Neural progenitor cell (in vitro differentiated cells): ENCODE measurements at regions not wholly inside any gene's neighbourhood (a gene's known extent, or its start where the extent isn't known, plus 50 kb on each side); places are given as distances from the start of the nearest gene placed in this dataset.
A peak's percentile ranks its signal among the peaks of the same experiment; 100 is the strongest.

Experiments
- DNase-seq: peaks from one replicate; pipeline ENCODE4 v3.0.0-alpha.2; 2016; ENCODE audit warnings: low spot score
- H2AFZ ChIP-seq: fragments of 200-600 bp; sonication (generic); replicated peaks from 2 replicates; pipeline ENCODE4 v1.6.1; 2016; ENCODE audit warnings: antibody characterized with exemption
- H3F3A ChIP-seq: fragments of 200-600 bp; sonication (generic); 2 replicates; pipeline ENCODE4 v1.6.1; 2016; ENCODE audit warnings: antibody characterized with exemption, low read depth
- H3K27ac ChIP-seq: fragments of 200-600 bp; sonication (generic); 2 replicates; pipeline ENCODE4 v1.5.1; 2016; ENCODE audit warnings: mild to moderate bottlenecking
- H3K27me3 ChIP-seq: fragments of 200-600 bp; sonication (generic); 2 replicates; pipeline ENCODE4 v1.6.1; 2016; ENCODE audit warnings: mild to moderate bottlenecking, moderate library complexity
- H3K36me3 ChIP-seq: fragments of 200-600 bp; sonication (generic); 2 replicates; pipeline ENCODE4 v1.5.1; 2016
- H3K4me1 ChIP-seq: fragments of 200-600 bp; sonication (generic); 2 replicates; pipeline ENCODE4 v1.6.1; 2016; ENCODE audit warnings: mixed run types
- H3K4me2 ChIP-seq: fragments of 200-600 bp; sonication (generic); 2 replicates; pipeline ENCODE4 v1.6.1; 2016
- H3K4me3 ChIP-seq: fragments of 200-600 bp; sonication (generic); 2 replicates; pipeline ENCODE4 v1.5.1; 2016
- H3K79me2 ChIP-seq: fragments of 200-600 bp; sonication (generic); 2 replicates; pipeline ENCODE4 v1.6.1; 2016; ENCODE audit warnings: low read depth
- H3K9ac ChIP-seq: fragments of 200-600 bp; sonication (generic); 2 replicates; pipeline ENCODE4 v1.6.1; 2016
- H3K9me3 ChIP-seq: fragments of 200-600 bp; sonication (generic); 2 replicates; pipeline ENCODE4 v1.5.1; 2016; ENCODE audit warnings: low read depth
- H4K20me1 ChIP-seq: fragments of 200-600 bp; sonication (generic); 2 replicates; pipeline ENCODE4 v1.6.1; 2016; ENCODE audit warnings: low read depth
- H3K27ac Mint-ChIP-seq: 3 replicates; pipeline ENCODE4 v1.8.0; 2021; ENCODE audit warnings: mixed read lengths
- H3K27me3 Mint-ChIP-seq: 2 replicates; pipeline ENCODE4 v1.8.0; 2022; ENCODE audit warnings: low read depth, mild to moderate bottlenecking, inconsistent platforms, moderate library complexity, mixed read lengths; ENCODE audit not compliant: insufficient read depth
- H3K36me3 Mint-ChIP-seq: 3 replicates; pipeline ENCODE4 v1.8.0; 2021; ENCODE audit warnings: mixed read lengths
- H3K4me1 Mint-ChIP-seq: 3 replicates; pipeline ENCODE4 v1.8.0; 2021; ENCODE audit warnings: mixed read lengths
- H3K4me3 Mint-ChIP-seq: 3 replicates; pipeline ENCODE4 v1.8.0; 2021; ENCODE audit warnings: mild to moderate bottlenecking, moderate library complexity, mixed read lengths
- H3K9me3 Mint-ChIP-seq: 3 replicates; pipeline ENCODE4 v1.8.0; 2020; ENCODE audit warnings: mixed read lengths
- CTCF ChIP-seq: fragments of 200-600 bp; sonication (generic); IDR thresholded peaks from 2 replicates; pipeline ENCODE4 v1.5.1; 2017; ENCODE audit warnings: antibody characterized with exemption, mild to moderate bottlenecking
- EZH2 ChIP-seq: fragments of 200-600 bp; sonication (generic); IDR thresholded peaks from 2 replicates; pipeline ENCODE4 v1.6.1; 2017; ENCODE audit warnings: antibody characterized with exemption, mild to moderate bottlenecking, moderate library complexity
- EZH2phosphoT487 ChIP-seq: fragments of 200-600 bp; sonication (generic); IDR thresholded peaks from 2 replicates; pipeline ENCODE4 v1.6.1; 2017; ENCODE audit warnings: antibody characterized with exemption

DNA sequence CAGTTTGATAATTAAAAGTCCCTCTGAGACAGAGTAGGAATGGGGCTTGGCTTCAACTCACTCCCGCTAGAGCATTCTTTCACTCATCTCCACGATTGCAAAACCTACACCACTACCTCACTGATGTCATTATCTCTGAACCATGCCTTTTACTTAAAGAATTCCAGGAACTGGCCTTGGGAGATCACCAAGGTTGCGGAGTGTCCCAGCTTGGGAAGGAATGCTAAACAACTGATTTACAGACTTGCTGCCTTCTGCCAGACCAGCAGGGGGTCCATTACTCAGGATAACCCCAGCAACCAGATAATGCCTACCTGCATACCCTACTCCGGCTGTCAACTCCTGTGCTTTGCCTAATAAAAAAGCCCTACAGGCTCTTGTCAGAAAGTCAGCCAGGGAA is 102.2 kb upstream of the RALGAPA2 start:
- DNase-seq: peak; percentile 44
- Histone ChIP-seq H3K27ac (no peak overlapping the region), H3K9ac (no peak overlapping the region), H3K36me3 (no peaks in the 10 kb centered on the region), H3F3A (peaks cover 3% of the 10 kb centered on the region), H3K4me2 (peak overlapping the region; percentile 21), H3K79me2 (no peaks in the 10 kb centered on the region), H3K9me3 (no peaks in the 10 kb centered on the region), H3K4me3 (no peak overlapping the region), H3K4me1 (peaks cover 8% of the 10 kb centered on the region), H4K20me1 (no peaks in the 10 kb centered on the region), H3K27me3 (no peaks in the 10 kb centered on the region), H2AFZ (no peak overlapping the region)
- no peaks in the 10 kb centered on the region for H3K9me3 Mint-ChIP-seq
- peak overlapping the region; percentile 42 for H3K27ac Mint-ChIP-seq
- peak overlapping the region; percentile 2 for H3K4me3 Mint-ChIP-seq
- peaks cover 2% of the 10 kb centered on the region for H3K27me3 Mint-ChIP-seq
- H3K36me3 Mint-ChIP-seq: no peaks in the 10 kb centered on the region
- TF ChIP-seq EZH2 (no peak), EZH2phosphoT487 (no peak), CTCF (no peak)
- peaks cover 11% of the 10 kb centered on the region for H3K4me1 Mint-ChIP-seq

GRCh38 chr20:20812136-20812535 is 99.7 kb upstream of the RALGAPA2 start:
- Histone ChIP-seq H3K36me3 (no peaks in the 10 kb centered on the region), H3K4me2 (no peak overlapping the region), H3K4me3 (no peak overlapping the region), H3K4me1 (peaks cover 8% of the 10 kb centered on the region), H4K20me1 (no peaks in the 10 kb centered on the region), H3K79me2 (no peaks in the 10 kb centered on the region), H3F3A (no peaks in the 10 kb centered on the region), H3K9ac (no peak overlapping the region), H2AFZ (no peak overlapping the region), H3K9me3 (no peaks in the 10 kb centered on the region), H3K27ac (no peak overlapping the region), H3K27me3 (no peaks in the 10 kb centered on the region)
- no peaks in the 10 kb centered on the region for H3K36me3 Mint-ChIP-seq
- TF ChIP-seq EZH2phosphoT487 (no peak), EZH2 (no peak), CTCF (no peak)
- DNase-seq: no peak
- no peak overlapping the region for H3K27ac Mint-ChIP-seq
- no peaks in the 10 kb centered on the region for H3K9me3 Mint-ChIP-seq
- no peak overlapping the region for H3K4me3 Mint-ChIP-seq
- H3K27me3 Mint-ChIP-seq: peaks cover 2% of the 10 kb centered on the region
- H3K4me1 Mint-ChIP-seq: peaks cover 13% of the 10 kb centered on the region

DNA sequence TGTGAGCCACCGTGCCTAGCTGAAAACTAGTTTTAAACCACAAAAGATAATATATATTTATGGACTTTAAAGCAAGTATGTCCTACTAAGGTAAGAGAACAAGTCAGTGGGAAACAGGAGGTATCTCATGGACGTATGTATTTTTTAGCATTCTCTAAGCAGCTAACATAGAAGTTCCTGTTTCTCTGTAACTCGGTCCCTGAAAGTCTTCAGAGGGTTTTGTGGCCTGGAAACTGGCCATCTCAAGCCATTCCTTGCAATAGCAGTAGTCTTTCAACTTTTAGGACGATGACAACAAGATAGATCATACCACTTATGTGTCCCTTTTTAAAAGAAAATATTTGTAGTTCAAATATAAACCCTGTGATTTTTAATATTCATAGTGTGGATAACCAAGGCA is 95.6 kb upstream of the RALGAPA2 start:
- no peaks in the 10 kb centered on the region for H3K79me2 ChIP-seq
- no peak for TF ChIP-seq CTCF
- TF ChIP-seq EZH2: no peak
- no peak for TF ChIP-seq EZH2phosphoT487
- H3K4me1 ChIP-seq: no peaks in the 10 kb centered on the region
- Mint-ChIP-seq H3K27me3 (peaks cover 2% of the 10 kb centered on the region), H3K36me3 (no peaks in the 10 kb centered on the region), H3K4me1 (peaks cover 12% of the 10 kb centered on the region), H3K27ac (no peak overlapping the region), H3K9me3 (no peaks in the 10 kb centered on the region), H3K4me3 (no peak overlapping the region)
- no peaks in the 10 kb centered on the region for H3K9me3 ChIP-seq
- H3K4me3 ChIP-seq: no peak overlapping the region
- no peak overlapping the region for H3K27ac ChIP-seq
- no peaks in the 10 kb centered on the region for H3K36me3 ChIP-seq
- no peak for DNase-seq
- no peaks in the 10 kb centered on the region for H4K20me1 ChIP-seq
- H3K4me2 ChIP-seq: no peak overlapping the region
- H3K9ac ChIP-seq: no peak overlapping the region
- no peak overlapping the region for H2AFZ ChIP-seq
- H3K27me3 ChIP-seq: no peaks in the 10 kb centered on the region
- no peaks in the 10 kb centered on the region for H3F3A ChIP-seq
